SK-N-DZ (cell line): ENCODE measurements at regions not wholly inside any gene's neighbourhood (a gene's known extent, or its start where the extent isn't known, plus 50 kb on each side); places are given as distances from the start of the nearest gene placed in this dataset.
"Not testable (repeated sequence)": the region's sequence is repeated elsewhere in the genome, so short reads cannot be mapped to it uniquely, and the experiment has no call there.

Source experiments
- DNase-seq: peaks from one replicate; pipeline ENCODE4 v3.0.0-alpha.2; 2015; ENCODE audit warnings: low spot score

DNA sequence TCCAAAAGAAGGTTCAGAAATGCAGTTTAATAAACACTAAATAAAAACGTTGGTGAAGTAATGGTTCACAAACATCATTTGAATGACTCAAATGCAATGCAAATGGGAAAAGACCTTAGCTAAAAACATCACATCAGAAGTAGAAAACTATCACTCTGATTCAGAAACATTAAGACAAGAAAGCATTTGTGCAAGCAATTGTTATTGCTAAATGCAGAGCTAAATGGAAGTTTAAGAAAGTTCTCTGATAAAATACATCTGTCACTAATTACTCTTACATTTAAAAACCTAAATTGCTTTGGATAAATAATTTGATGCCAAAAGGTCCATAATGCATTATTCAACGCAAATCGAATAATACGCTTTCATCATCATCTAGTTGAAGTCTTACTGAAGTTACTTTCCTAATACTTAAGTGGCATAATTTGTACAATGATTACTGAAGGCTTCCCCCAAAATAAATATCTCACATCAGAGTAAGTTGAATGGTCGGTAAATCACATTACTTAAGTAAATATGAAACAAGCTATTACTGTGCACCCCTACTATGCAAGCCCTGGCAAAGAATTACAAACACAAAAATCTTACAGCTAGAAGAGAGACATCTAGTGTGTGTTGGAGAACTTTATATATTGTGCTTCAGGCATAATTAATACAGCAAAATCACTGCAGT is 105.7 kb upstream of the KCTD1 start:
- DNase-seq = no peak

DNA sequence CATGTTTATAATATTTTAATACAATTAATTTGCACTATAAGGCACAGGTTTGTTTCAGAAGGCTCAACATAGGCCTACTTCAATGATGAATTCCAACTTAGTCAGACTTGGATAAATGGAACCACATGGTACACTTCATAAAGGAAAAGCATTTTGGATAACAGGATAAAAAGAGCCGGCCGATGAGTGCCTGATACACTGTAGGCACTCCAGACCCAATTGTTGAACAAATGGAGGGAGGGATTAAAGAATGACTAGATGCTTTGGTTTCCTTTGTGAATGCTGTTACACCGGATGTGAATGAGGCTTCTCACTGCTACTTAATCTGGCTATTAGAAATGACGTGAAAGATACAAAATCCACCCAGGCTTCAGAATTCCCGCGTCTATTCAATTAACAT is 104.1 kb upstream of the KCTD1 start:
- DNase-seq = no peak

DNA sequence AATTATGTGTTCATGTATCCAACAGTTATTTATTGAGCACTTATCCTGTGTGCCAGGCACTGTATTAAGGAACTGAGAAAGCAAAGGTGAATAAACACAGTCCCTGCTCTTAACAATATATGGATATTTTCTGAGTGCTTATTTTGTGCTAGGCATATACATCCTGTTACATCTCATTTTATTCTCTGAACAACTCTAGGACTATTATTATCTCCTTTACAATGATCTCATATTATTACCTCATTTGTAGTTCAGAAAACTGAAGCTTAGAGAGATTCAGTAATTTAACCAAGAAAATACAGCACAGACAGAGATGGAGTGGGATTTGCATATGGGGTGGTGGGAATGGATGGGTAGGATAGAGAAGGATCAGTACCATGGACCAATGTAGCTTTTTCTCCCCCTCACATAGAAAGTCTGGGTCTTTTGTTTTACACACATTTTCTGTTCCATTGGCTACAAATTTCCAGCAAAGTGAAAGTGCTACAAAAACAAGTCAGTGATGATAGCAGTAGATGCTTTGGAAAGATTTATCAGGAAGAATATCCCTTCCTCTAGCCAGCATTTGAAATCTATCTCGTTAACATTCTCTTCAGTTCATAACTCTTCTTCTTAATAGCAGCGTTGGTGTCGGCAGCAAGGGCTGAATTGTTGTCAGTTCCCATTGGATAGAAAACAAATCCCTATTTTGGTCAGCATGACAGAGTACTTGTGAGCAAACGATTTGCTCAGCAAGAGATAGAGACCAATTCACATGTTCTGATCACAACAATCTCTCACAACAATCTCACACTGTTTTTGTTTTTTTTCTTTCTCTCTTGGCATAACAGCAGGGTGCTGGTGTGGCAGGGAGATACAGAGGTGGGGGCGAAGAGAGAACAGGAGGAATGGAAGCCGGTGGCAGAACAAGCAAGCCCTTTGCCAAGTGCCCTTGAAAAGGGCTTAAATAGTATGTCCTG is 102.2 kb upstream of the KCTD1 start:
- no peak for DNase-seq

DNA sequence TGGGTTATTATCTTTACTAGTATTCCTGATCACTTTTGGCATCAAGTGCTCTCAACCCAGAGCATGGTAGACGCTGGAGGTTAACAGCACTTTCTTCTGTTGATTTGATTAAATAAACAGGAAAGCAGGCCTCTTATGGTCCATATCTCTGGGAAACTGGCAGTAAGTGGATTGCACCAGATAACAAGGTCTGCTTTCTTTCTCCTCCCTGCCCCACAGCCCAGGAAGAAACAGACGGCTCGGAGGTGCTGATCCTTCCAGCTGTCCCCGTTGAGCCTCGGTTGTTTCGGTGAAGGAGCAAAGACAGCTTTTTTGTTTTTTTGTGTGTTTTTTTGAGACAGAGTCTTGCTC is 100.8 kb upstream of the KCTD1 start:
- DNase-seq = peak; percentile 98

DNA sequence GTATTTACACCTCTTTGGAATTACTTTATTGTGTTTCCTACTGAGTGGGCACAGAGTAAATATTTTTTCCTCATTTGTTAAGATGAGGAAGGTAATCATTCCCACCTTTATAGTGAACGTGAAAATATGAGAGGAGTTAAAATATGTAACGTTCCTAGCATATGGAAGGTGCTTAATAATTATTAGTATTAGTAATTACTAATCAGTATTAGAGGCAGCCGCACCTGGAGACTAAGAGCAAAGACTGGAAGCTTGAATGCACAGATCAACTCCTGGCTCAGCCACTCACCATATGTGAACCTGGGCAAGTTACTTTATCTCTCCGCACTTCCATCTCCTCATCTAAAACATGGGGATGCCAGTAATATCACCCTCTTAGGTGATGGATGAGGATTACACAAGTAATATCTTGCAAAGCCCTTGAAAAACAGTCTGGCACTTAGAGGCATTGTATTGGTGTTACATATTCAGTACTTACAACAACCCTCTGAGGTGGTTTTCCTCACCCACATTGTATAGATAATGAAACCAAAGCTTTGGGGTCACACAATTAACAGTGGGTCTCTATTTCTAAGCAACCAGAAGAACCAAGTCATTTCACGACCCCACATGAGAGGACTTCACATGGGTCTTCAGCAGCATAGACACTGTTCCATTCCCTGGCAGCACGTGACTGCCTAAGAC is 100.3 kb upstream of the KCTD1 start:
- no peak for DNase-seq

DNA sequence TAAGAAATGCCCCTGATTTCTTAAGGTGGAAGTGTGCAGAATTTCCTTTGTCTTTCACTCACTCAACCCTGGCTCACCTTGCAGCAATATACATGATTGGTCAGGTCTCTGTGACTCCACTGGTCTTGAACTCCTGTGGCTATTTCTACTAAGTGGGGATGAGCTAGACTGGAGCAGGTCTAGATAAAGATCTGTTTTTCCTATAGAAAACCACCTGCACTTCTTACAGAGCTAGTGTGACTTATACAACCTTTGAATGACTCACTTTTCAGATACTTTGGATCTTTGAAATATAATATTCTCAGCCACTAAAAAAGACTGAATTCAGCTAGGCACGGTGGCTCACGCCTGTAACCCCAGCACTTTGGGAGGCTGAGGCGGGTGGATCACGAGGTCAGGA is 98.5 kb upstream of the KCTD1 start:
- DNase-seq = no peak

DNA sequence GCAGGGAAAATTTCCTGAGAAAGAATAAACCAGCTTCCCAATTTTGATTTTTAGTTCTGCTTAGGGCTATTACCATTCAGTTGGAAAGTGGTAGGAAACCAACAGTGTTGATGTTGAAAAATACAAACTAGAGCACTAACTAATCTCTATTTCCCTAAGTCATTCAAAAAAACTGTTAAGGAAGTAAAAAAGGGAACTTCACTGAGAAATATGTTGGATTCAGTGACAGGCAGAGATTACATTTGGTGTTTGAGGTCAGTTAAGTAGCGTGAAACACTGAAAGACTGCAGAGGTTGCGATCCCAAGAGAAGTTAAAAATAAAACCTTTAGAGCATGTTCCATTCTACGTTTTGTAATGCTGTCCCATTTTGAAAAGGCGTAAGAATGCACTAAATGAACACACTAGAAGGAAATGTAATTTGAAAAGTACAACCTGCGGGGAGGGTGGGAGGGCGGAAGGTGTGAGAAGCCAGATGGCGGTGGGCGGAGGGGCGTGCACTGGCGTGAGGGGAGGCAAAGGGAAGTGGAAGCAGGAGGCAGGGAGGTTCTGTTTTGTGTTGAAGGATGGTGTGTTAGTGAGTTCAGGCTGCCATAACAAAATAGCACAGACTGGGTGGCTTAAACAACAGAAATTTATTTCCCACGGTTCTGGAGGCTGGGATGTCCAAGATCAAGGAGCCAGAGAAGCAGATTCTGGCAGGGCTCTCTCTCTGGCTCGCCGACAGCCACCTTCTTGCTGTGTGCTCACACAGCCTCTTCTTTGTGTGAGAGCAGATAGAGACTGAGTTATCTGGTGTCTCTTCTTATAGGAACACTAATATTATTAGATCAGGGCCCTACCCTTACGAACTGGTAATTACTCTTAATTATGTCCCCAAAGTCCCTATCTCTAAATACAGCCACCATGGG is 94.3 kb upstream of the KCTD1 start:
- DNase-seq = no peak

DNA sequence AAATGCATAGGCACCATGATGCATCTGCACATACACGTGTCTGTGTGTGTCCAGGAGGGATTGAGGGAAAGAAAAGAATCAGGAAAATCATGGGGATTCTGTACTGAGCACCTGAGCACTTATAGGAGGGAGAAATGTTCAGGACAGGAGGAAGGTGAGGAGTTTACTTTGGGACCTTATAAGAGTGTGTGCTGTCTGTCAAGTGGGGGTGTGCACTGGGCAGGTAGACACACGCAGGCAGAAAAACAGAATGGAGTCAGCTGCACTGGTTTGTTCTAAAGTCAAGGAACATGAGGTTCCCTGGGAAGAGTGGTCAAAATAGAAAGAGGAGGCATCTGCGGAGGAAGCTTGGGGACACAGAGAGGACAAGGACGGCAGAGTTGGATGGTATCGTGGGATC is 92.2 kb upstream of the KCTD1 start:
- no peak for DNase-seq

DNA sequence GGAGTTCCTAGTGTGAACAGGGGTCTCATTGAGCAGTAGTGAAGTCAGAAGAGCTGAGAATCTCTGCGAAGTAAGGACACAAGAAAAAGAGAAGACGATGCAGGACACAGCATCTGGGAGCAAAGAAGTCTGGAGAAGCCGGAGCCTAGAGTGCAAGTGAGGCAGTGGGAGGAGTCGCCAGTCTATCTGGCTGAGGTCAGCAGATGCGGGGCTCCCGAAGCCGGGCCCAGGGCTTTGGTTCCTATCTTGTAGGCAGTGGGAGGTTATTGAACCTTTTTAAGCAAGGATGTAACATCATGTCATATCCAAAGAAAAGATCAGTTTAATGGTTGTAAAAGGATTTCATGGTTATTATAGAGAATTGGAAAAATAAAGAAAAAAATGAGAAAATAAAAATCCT is 90.8 kb upstream of the KCTD1 start:
- DNase-seq = no peak

DNA sequence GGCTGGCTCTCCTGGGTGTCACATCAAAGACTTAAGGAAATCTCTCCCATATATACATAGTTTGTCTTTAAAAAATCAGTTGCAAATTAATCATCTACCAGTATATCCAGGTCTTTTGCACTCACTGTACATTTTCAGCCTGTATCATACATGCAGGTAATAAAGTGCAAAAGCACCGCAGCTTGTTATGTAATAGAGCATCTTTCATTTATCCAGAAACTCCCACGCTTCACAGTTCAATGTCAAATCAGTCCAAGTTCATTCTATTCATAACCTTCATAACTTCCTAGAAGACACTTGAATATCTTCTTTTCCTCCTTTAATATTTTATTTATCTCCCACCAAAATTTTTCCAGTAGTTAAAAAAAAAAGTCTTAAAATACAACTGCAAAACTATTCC is 89.6 kb upstream of the KCTD1 start:
- no peak for DNase-seq

DNA sequence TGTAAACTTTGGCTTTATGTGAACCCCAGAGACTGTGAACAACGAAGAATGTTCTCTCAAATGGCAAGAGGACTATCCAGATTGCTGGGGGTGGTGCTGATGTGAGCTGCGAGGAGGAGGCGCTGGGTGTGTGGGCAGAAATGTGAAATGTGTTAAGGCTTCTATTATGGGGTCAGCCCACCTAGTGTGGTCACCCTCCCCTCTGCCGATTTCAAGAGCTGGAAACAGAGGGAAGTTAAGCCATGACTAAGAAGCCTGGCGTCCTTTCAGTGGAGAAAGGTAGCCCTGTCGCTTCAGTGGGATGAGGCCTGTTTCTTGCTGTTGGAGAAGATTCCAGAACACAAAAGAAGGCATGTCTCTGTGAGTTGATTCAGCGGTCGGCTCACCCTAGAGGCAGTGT is 89.0 kb upstream of the KCTD1 start:
- DNase-seq = no peak

DNA sequence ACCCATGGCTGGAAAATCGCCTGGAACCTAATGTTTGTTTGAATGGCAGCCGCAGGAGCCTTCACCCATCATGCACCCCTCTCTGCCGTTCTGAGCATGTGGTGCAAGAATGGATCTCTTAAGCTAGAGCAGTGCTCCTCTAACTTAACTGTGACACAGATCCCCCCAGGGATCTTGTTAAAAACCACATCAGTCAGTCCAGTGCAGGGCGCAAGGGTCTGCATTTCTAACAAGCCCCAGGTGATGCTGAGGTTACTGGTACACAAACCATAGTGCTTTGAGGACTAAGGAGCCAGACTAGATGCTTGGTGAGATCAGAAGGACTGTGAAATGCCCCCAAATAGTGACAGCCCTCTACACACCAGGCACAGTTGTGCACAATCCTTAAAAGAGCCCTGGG is 87.1 kb upstream of the KCTD1 start:
- no peak for DNase-seq

DNA sequence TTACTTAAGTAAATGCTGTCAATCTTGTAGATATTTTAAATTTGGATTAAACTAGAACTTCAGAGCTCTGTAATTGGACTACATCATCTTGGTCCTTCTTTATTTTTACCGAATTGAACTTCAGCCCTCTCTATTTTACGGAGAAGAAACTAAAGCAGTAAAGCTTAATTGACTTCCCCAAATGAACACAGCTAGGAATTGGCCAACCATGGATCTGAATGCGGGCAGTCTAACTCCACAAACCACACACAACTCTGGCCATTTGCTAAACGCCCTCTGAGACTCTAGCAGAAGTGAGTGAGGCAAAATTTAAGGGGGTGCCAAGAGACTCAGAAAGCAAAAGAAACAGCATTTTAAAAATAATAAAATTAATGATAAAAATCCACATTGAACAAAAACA is 86.3 kb upstream of the KCTD1 start:
- DNase-seq = no peak

DNA sequence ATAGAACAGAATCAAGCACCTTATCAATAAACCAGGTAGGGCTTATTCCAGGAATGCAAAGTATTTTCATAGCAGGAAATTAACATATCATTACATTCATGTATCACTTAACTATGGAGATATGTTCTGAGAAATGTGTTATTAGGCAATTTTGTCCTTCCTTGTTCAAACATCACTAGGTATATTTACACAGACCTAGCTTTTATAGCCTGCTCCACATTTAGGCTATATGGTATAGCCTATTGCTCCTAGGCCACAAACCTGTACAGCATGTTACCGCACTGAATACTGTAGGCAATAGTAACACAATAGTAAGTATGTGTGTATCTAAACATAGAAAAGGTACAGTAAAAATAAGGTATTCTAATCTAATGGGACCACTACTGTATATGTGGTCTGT is 82.8 kb upstream of the KCTD1 start:
- DNase-seq = no peak

DNA sequence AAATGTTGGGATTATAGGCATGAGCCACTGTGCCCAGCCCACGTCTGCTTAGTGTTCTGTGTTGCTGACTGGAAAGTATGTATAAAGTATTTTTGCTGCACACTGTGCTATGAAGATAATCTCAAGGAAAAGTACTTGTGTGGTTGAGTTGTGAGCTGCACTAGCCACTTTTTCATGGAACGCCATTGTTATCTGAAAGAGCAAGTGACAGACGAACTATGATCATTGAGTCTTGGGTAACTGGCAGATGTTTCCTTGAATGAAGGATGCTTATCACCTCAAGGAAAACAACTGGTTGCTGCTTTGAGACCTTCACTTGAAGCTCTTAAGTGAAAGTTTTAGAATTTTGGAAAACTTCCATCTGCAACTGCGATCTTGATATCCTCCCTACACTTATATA is 82.2 kb upstream of the KCTD1 start:
- DNase-seq = no peak

DNA sequence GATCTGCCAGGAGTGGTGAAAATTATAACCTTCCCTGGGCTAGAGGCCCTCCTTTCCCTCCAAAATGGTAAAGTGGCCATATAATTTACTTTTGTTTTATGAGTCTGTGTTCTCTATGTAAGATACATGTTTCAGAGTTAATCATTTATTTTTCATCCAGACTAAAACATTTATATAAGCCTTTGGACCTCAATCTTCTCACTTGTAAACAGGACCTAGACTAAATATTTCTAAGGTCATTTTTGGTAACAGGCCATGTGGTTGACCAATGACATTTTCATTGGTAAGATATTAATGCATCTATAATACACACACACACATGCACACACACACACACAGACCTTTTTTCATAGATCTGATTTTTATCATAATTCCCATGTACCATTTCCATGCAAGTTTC is 79.7 kb upstream of the KCTD1 start:
- DNase-seq = no peak

DNA sequence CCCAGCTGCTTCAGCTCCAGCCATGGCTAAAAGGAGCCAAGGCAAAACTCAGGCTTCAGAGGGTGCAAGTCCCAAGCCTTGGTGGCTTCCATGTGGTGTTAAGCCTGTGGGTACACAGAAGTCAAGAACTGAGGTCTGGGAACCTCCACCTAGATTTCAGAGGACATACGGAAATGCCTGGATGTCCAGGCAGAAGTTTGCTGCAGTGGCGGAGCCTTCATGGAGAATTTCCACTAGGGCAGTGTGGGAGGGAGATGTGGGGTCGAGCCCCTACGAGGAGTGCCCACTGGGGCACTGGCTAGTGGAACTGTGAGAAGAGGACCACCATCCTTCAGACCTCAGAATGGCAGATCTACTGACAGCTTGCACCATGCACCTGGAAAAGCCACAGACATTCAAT is 76.1 kb upstream of the KCTD1 start:
- no peak for DNase-seq

DNA sequence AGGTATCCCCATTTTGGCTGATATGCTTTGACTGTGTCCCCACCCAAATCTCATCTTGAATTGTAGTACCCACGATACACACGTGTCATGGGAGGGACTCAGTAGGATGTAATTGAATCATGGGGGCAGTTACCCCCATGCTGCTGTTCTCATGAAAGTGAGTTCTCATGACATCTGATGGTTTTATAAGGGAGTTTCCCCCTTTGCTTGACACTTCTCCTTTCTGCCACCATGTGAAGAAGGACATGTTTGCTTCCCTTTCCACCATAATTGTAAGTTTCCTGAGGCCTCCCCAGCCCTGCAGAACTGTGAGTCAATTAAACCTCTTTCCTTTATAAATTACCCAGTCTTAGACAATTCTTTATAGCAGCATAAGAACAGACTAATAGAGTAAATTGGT is 75.0 kb upstream of the KCTD1 start:
- DNase-seq = not testable (repeated sequence)

DNA sequence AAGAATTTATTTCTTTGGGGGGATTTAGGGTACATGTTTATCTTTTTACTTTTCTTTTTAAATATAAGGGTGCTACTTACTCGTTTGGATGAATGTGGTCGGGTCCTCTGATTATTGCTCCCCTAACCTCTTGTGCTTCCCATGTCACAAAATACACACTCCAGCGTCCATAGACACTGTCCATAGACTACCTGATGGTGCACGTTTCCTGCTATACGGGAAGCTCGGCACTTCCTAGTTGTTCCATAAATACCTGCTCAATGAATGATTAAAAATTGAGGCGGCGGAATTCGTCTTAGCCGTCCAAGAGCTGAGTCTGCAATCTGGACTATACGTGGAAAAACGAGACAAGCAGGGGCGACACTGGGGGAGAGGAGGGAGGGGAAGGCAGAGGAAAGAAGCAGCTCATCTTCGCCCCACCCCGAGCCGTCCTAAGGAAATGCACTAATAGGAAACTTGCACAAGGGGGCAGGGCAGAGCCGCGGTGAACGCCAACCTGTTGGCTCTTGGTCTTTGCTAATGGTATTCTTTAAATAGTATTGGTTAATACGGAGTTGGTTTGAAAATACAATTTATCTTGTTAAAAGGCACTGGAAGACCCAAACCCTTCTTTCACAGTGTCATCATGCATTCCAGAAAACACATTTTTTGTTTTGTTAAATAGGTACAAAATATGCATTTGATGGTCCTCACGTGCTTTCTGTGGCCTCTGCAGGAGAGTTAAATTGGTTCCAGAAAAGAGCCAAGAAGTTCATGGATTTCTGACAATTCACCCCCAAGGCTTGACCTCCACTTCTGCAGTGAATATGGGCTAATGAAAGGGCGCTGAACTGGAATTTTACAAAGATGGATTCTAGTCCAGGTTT is 73.0 kb upstream of the KCTD1 start:
- no peak for DNase-seq

DNA sequence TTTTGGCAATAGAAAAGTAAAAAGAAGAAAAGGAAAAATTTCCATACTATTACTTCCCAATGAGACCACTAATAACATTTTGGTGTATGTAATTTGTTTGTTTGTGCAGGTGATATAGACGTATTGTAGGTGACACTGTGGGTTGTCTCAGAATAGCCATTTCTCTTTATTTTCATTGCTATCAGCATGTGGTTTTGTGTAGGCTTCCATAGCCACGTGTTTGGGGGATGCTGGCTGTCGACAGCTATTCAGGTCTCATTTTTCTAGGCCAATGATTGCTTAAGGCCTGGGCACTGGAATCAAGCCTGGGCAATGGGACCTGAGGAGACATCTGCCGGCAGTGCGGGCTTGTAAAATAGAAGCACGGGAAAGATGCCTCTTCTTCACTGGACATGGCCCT is 71.0 kb upstream of the KCTD1 start:
- DNase-seq = no peak

DNA sequence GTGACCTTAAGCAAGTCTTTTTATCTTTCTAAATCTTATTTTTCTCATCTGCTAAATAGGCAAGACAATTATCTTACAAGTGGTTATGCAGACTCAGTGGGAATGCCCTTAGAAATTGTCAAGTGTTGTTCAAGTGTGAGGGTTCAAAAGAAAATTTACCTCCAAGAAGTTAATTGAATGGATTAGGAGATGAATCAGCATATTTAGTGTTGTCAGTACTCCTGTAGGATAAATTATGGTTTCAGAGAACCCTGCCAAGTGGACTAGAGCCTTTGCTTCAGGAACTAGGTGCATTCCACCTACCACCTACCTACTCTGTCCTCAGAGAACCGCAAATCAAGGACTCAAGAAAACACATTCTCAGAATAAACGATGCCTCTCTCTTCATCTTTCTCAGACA is 69.8 kb upstream of the KCTD1 start:
- DNase-seq = no peak
